GM19324 (cell line): ENCODE measurements at regions not wholly inside any gene's neighbourhood (a gene's known extent, or its start where the extent isn't known, plus 50 kb on each side); places are given as distances from the start of the nearest gene placed in this dataset.
"Not testable (repeated sequence)": the region's sequence is repeated elsewhere in the genome, so short reads cannot be mapped to it uniquely, and the experiment has no call there.

Source experiments
- ATAC-seq: cut with Tn5 transposase; IDR thresholded peaks from one replicate; pipeline ENCODE4 v1.9.1; 2021; ENCODE audit warnings: mild to moderate bottlenecking, moderate library complexity; ENCODE audit not compliant: unreplicated experiment, low FRiP score

GRCh38 chr7:25725451-25725850 lies 426.5 kb upstream of the NFE2L3 start:
- ATAC-seq: no peak

GRCh38 chr7:25726170-25726780 lies 425.7 kb upstream of the NFE2L3 start:
- ATAC-seq: no peak

DNA sequence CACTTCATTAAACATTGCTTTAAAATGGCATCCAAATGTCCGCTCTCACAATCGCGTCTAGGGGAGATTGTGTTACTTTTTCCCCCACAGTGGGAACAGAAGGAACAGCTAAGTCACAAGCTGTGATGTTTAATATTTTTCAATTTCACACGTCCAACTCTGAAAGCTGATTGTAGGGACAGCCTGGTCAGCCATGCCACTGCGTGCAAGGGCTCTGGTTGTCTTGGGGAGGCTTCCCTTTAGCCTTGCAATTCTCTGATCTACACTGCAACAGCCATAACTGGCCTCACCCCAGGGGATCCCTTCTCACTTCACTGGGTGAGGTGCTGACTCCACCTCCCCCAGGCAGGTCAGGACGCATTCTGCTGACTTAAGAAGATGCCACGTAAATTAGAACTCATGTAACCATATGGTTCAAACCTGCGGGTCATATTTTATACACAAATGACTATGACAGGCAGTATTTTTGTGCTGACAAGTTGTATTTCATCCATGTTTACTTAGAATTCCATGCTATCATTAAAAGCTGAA lies 425.2 kb upstream of the NFE2L3 start:
- no peak for ATAC-seq

GRCh38 chr7:25727446-25727845 lies 424.6 kb upstream of the NFE2L3 start:
- no peak for ATAC-seq

- no peak for ATAC-seq
Measured at GRCh38 chr7:25727876-25728275, 424.1 kb upstream of the NFE2L3 start.

GRCh38 chr7:25731068-25731845 lies 420.7 kb upstream of the NFE2L3 start:
- no peak for ATAC-seq

DNA sequence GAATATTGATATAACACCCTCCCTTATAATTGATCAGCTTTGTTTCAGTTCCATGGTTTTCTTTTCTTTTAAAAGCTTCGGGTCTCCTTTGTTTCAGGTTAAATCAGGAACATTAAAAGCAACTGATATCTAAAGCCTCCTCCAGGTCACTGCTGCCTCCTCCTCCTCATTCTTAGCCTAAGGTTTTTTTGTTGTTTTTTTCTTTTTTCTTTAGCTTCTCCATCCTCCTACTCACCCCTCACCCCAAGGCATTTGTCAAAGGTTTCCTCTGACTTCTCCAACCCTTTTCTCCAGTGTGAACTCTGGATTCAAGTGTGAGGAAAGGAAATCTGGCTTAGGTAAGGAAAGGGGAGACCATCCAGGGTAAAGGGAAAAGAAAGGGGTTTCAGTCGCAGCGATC lies 420.2 kb upstream of the NFE2L3 start:
- no peak for ATAC-seq

- no peak for ATAC-seq
Measured at GRCh38 chr7:25732766-25733217, 419.2 kb upstream of the NFE2L3 start.

GRCh38 chr7:25735674-25736242 lies 416.2 kb upstream of the NFE2L3 start:
- no peak for ATAC-seq

- no peak for ATAC-seq
Measured at GRCh38 chr7:25738528-25738927, 413.5 kb upstream of the NFE2L3 start.

DNA sequence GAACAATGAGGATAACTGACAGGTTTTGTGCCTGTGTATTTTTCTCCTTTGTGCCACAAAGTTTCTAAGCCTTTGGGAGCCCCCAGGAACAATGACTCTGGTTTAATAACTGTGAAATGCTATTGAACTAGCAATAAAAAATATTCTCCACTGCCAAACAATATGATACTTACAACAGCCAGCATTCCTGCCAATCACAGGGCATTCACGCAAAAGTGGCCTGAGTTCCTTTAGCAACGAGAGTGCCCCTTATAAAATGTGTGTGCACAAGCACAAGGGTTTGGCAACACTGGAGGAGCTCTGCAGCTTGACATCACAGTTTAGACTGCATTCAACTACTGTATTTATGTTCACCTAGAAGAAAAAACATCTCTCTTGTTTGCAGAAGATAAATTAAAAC lies 412.9 kb upstream of the NFE2L3 start:
- ATAC-seq: no peak

DNA sequence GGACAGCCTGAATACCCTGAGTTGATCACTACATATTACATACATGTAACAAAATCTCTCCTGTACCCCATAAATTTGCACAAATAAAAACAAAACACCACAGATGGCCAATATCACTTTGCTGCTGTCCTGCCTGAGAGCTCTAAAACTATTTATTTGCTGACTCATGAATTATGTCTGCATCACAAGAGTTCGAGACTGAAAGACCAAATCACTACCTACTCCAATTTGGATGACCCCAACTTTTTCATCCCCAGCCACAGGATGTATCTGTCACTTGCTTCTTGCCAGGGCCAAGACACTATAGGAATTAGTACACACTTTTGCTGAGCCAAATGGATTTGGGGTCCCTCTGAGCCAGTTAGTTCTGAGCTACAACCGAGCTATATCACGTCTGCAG lies 409.7 kb upstream of the NFE2L3 start:
- ATAC-seq: no peak

DNA sequence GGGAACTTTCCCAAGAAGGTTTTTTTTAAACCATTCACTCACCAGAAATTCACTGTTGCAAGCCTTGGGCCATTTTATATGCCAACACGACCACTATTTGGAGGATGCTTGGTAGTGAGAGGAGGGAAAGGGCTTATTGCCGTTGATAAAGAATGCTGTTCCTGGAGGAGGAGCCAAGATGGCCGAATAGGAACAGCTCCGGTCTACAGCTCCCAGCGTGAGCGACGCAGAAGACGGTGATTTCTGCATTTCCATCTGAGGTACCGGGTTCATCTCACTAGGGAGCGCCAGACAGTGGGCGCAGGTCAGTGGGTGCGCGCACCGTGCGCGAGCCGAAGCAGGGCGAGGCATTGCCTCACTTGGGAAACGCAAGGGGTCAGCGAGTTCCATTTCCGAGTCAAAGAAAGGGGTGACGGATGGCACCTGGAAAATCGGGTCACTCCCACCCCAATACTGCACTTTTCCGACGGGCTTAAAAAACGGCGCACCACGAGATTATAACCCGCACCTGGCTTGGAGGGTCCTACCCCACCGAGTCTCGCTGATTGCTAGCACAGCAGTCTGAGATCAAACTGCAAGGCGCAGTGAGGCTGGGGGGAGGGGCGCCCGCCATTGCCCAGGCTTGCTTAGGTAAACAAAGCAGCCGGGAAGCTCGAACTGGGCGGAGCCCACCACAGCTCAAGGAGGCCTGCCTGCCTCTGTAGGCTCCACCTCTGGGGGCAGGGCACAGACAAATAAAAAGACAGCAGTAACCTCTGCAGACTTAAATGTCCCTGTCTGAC lies 408.1 kb upstream of the NFE2L3 start:
- ATAC-seq: not testable (repeated sequence)

- no peak for ATAC-seq
Measured at GRCh38 chr7:25750744-25751508, 401.1 kb upstream of the NFE2L3 start.

DNA sequence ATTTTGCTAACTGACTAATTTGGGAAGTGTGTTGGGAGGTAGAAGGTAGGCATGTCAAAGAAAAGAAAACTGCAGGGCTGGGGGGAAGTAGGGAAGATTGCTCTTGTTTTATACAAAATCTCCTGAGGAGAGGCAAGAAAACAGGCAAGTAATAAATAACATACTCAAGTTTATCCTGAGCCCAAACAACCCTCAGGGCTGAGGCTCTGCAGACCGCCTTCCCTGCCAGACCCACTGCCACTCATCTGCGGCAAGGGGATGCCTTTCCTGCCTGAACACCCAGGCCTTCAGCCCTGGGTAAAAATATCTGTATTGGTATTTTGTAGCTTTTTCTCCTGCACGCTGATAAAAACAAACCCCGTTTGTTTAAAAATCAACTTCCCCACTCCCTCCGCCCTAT lies 399.8 kb upstream of the NFE2L3 start:
- no peak for ATAC-seq

- no peak for ATAC-seq
Measured at GRCh38 chr7:25752967-25753791, 398.8 kb upstream of the NFE2L3 start.

DNA sequence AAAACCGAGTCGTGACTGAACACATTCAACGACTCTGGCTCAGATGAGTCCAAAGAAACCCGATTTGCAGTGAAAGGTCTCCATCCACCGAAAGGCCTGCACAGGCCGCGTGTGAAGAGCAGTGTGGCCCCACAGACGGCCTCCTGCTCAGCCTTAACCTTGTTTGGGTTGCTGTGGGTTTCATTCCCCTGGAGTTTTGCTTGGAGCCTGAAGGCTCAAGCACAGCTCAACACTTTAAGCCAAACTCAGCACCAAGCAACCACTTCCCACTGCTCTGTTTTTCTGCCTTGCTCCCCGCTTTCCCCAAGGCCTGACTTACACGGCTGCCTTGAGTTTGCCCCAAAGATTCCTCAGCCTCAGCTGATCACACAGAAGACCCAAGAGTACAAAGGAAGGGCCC lies 398.2 kb upstream of the NFE2L3 start:
- no peak for ATAC-seq

DNA sequence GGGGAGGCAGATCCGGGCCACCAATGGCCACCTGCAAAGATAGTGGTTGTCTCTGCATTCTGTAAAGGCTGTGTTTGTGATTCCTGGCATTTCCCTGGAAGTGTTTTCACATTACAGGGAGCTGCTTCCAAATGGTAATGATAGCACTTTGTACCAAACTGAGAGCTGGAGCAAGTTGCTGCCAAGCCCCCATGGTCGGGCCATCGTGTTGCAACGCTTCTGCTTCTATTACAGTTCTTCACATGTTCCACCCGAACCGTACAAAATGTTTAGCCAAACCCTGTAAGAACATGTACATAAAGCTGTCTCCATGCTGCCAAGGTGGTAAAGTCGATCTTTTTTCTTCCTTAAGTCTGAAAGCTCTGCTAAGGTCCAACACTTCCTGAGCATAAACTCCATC lies 397.7 kb upstream of the NFE2L3 start:
- no peak for ATAC-seq

DNA sequence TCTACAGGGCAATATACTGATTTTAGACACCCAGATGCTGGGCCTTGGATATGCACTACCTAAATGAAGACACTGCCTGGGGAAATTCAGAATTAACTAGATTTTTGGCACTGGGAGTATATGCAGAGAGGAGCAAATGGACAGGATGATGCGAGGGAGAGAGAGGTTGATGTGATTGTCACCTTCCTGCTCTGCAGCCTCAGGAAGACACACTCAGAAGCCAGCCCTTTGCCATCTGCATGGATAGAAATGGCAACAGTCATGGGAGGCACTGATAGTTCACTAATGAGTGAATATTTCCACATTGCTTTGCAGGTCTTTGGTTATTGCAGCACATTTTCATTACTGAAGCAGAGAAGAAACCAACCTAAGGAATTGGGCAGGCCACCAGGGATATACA lies 397.2 kb upstream of the NFE2L3 start:
- no peak for ATAC-seq
